ENCODE measurements at regions not wholly inside any gene's neighbourhood (a gene's known extent, or its start where the extent isn't known, plus 50 kb on each side); places are given as distances from the start of the nearest gene placed in this dataset.

GRCh38 chr9:18240213-18240612 lies 233.7 kb upstream of the ADAMTSL1 start:
- TF ChIP-seq, protein P1, sequence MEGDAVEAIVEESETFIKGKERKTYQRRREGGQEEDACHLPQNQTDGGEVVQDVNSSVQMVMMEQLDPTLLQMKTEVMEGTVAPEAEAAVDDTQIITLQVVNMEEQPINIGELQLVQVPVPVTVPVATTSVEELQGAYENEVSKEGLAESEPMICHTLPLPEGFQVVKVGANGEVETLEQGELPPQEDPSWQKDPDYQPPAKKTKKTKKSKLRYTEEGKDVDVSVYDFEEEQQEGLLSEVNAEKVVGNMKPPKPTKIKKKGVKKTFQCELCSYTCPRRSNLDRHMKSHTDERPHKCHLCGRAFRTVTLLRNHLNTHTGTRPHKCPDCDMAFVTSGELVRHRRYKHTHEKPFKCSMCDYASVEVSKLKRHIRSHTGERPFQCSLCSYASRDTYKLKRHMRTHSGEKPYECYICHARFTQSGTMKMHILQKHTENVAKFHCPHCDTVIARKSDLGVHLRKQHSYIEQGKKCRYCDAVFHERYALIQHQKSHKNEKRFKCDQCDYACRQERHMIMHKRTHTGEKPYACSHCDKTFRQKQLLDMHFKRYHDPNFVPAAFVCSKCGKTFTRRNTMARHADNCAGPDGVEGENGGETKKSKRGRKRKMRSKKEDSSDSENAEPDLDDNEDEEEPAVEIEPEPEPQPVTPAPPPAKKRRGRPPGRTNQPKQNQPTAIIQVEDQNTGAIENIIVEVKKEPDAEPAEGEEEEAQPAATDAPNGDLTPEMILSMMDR (IDR thresholded peaks at IDR 0.05 in 2 of 3, conservative IDR thresholded peaks at IDR 0.05 in 1 of 3; ENCODE audit: borderline replicate concordance in 1 of 3, insufficient read depth in 1 of 3, low read depth in 2 of 3, low read length in 2 of 3): no peak
- no peak for TF ChIP-seq POLR2A (IDR thresholded peaks at IDR 0.05; ENCODE audit: borderline replicate concordance, extremely low read depth, insufficient read depth, insufficient read length)
- TF ChIP-seq MAX (IDR thresholded peaks at IDR 0.05): no peak
- no peak for TF ChIP-seq EZH2 (IDR thresholded peaks at IDR 0.05)
- no peak for TF ChIP-seq POLR2AphosphoS5 (IDR thresholded peaks at IDR 0.05; ENCODE audit: low read depth, low read length)
- no peak for TF ChIP-seq ATF3 (IDR thresholded peaks at IDR 0.05)
- no peak for TF ChIP-seq REST (IDR thresholded peaks at IDR 0.05; ENCODE audit: low read depth)
- TF ChIP-seq EGR1 (IDR thresholded peaks at IDR 0.05; ENCODE audit: low read depth): no peak
- TF ChIP-seq CEBPB (IDR thresholded peaks at IDR 0.05; ENCODE audit: low read depth): no peak
- TF ChIP-seq RAD21 (IDR thresholded peaks at IDR 0.05; ENCODE audit: low read depth): no peak
